GM23338 (cell line): ENCODE measurements at regions not wholly inside any gene's neighbourhood (a gene's known extent, or its start where the extent isn't known, plus 50 kb on each side); places are given as distances from the start of the nearest gene placed in this dataset.
"Not testable (repeated sequence)": the region's sequence is repeated elsewhere in the genome, so short reads cannot be mapped to it uniquely, and the experiment has no call there.

ENCODE experiments used
- ATAC-seq: fragments of 200-7000 bp; cut with Tn5 transposase; 3 replicates; pipeline ENCODE4 v1.9.1; 2020
- DNase-seq: peaks from one replicate; pipeline ENCODE4 v3.0.0-alpha.2; 2015; ENCODE audit warnings: low spot score
- H2AFZ ChIP-seq: fragments of 200-600 bp; sonication (generic); 2 replicates; pipeline ENCODE4 v1.8.0; 2016; ENCODE audit warnings: antibody characterized with exemption, mild to moderate bottlenecking, moderate library complexity
- H3F3A ChIP-seq: fragments of 200-600 bp; sonication (generic); replicated peaks from 2 replicates; pipeline ENCODE4 v1.8.0; 2017; ENCODE audit warnings: antibody characterized with exemption, mixed run types, low read depth
- H3K27ac ChIP-seq: fragments of 200-600 bp; sonication (generic); 2 replicates; pipeline ENCODE4 v1.6.1; 2016; ENCODE audit warnings: low read depth
- H3K27me3 ChIP-seq: fragments of 200-600 bp; sonication (generic); 2 replicates; pipeline ENCODE4 v1.8.0; 2016; ENCODE audit warnings: mild to moderate bottlenecking, mixed run types, moderate library complexity; ENCODE audit not compliant: insufficient read depth
- H3K36me3 ChIP-seq: fragments of 200-600 bp; sonication (generic); 2 replicates; pipeline ENCODE4 v1.8.0; 2016; ENCODE audit warnings: mild to moderate bottlenecking; ENCODE audit not compliant: insufficient read depth
- H3K4me1 ChIP-seq: fragments of 200-600 bp; sonication (generic); 2 replicates; pipeline ENCODE4 v1.8.0; 2016; ENCODE audit warnings: mild to moderate bottlenecking, moderate library complexity; ENCODE audit not compliant: insufficient read depth
- H3K4me2 ChIP-seq: fragments of 200-600 bp; sonication (generic); 2 replicates; pipeline ENCODE4 v1.7.1; 2017; ENCODE audit warnings: mixed run types
- H3K4me3 ChIP-seq: fragments of 200-600 bp; sonication (generic); 2 replicates; pipeline ENCODE4 v1.6.1; 2016; ENCODE audit warnings: mixed run types
- H3K79me2 ChIP-seq: fragments of 200-600 bp; sonication (generic); replicated peaks from 2 replicates; pipeline ENCODE4 v1.8.0; 2017; ENCODE audit warnings: mild to moderate bottlenecking; ENCODE audit not compliant: insufficient read depth
- H3K9me2 ChIP-seq: fragments of 200-600 bp; sonication (generic); 2 replicates; pipeline ENCODE4 v1.8.0; 2017; ENCODE audit not compliant: insufficient read depth
- H4K20me1 ChIP-seq: fragments of 200-600 bp; sonication (generic); replicated peaks from 2 replicates; pipeline ENCODE4 v1.8.0; 2017; ENCODE audit warnings: mild to moderate bottlenecking; ENCODE audit not compliant: insufficient read depth
- H3K27ac Mint-ChIP-seq: 2 replicates; pipeline ENCODE4 v1.8.0; 2020; ENCODE audit warnings: inconsistent platforms, mild to moderate bottlenecking, moderate library complexity, mixed read lengths
- H3K27me3 Mint-ChIP-seq: 3 replicates; pipeline ENCODE4 v1.8.0; 2022; ENCODE audit warnings: low read depth, mild to moderate bottlenecking, moderate library complexity, mixed read lengths, inconsistent platforms; ENCODE audit not compliant: insufficient read depth, poor library complexity
- H3K36me3 Mint-ChIP-seq: 3 replicates; pipeline ENCODE4 v1.8.0; 2021; ENCODE audit warnings: low read depth, mild to moderate bottlenecking, inconsistent platforms, moderate library complexity, mixed read lengths
- H3K4me1 Mint-ChIP-seq: 3 replicates; pipeline ENCODE4 v1.8.0; 2020; ENCODE audit warnings: mild to moderate bottlenecking, inconsistent platforms, mixed read lengths
- H3K4me3 Mint-ChIP-seq: 3 replicates; pipeline ENCODE4 v1.8.0; 2021; ENCODE audit warnings: moderate library complexity, mild to moderate bottlenecking, inconsistent platforms, mixed read lengths
- H3K9me3 Mint-ChIP-seq: 3 replicates; pipeline ENCODE4 v1.8.0; 2020; ENCODE audit warnings: moderate library complexity, mild to moderate bottlenecking, inconsistent platforms, mixed read lengths

DNA sequence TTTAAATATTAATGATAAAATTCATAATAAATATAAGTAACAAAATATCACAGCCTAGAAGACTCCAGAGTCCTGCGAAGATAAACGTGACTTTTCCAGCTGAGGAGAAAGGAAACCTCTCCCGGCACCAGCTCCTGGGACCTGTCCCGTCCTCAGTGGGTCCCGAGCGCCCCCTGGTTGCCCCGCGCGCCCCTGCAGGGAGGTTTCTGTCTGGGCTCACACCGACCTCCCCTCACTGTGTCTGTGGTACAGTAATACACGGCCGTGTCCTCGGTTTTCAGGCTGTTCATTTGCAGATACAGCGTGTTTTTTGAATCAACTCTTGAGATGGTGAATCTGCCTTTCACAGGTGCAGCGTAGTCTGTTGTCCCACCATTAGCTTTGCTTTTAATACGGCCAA lies 478.7 kb downstream of the TP53TG3F start:
- H3K4me3 Mint-ChIP-seq, H3K27me3 ChIP-seq, H4K20me1 ChIP-seq, H3K9me2 ChIP-seq, H3K27me3 Mint-ChIP-seq, H3K27ac Mint-ChIP-seq, H3K4me3 ChIP-seq, H2AFZ ChIP-seq, H3K27ac ChIP-seq, H3K79me2 ChIP-seq, ATAC-seq, H3K4me1 ChIP-seq, H3K4me1 Mint-ChIP-seq, H3K36me3 Mint-ChIP-seq, H3K36me3 ChIP-seq, DNase-seq, H3F3A ChIP-seq, H3K4me2 ChIP-seq: not testable (repeated sequence)
- peaks cover 13% of the 10 kb centered on the region for H3K9me3 Mint-ChIP-seq

DNA sequence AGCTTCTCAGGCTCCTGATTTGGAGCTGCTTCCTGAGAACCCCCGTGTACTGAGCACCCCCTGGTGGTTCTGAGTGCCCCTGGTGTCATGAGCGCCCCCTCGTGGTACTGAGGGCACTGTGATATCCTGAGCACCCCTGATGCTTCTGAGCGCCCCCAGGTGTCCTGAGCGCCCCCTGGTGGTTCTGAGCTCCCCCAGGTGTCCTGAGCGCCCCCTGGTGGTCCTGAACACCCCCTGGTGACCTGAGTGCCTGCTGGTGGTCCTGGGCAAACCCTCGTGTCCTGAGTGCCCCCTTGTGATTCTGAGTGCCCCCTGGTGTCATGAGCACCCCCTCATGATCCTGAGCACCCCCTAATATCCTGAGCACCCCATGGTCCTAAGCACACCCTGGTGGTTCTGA lies 502.1 kb downstream of the TP53TG3F start:
- not testable (repeated sequence) for H2AFZ ChIP-seq, H3K36me3 ChIP-seq, H3K27me3 Mint-ChIP-seq, H3K27ac Mint-ChIP-seq, H3F3A ChIP-seq, H3K36me3 Mint-ChIP-seq, H3K4me1 Mint-ChIP-seq, ATAC-seq, H3K9me2 ChIP-seq, H3K4me3 ChIP-seq, H3K4me3 Mint-ChIP-seq, H3K9me3 Mint-ChIP-seq, DNase-seq, H3K27me3 ChIP-seq, H3K27ac ChIP-seq, H3K4me1 ChIP-seq, H3K4me2 ChIP-seq, H3K79me2 ChIP-seq, H4K20me1 ChIP-seq

DNA sequence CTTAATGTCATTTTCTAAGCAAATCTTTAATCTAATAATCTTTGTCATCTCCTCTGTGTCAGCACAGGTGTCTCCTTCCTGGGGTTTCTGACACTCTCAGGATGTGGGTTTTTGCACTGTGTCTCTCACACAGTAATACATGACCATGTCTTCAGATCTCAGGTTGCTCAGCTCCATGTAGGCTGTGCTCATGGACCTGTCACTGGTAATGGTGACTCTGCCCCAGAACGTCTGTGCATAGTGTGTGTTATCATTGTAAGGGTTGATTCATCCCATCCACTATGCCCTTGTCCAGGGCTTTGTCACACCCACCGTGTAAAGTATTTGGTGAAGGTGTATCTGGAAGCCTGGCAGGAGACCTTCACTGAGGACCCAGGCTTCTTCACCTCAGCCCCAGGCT lies 506.1 kb downstream of the TP53TG3F start:
- ATAC-seq, H3K36me3 ChIP-seq, DNase-seq, H3K4me2 ChIP-seq, H3K4me1 Mint-ChIP-seq, H3K27me3 Mint-ChIP-seq, H3K9me3 Mint-ChIP-seq, H3K4me3 ChIP-seq, H2AFZ ChIP-seq, H4K20me1 ChIP-seq, H3K27ac Mint-ChIP-seq, H3K4me3 Mint-ChIP-seq, H3K36me3 Mint-ChIP-seq, H3K9me2 ChIP-seq, H3K27ac ChIP-seq, H3K79me2 ChIP-seq, H3F3A ChIP-seq, H3K27me3 ChIP-seq, H3K4me1 ChIP-seq: not testable (repeated sequence)

DNA sequence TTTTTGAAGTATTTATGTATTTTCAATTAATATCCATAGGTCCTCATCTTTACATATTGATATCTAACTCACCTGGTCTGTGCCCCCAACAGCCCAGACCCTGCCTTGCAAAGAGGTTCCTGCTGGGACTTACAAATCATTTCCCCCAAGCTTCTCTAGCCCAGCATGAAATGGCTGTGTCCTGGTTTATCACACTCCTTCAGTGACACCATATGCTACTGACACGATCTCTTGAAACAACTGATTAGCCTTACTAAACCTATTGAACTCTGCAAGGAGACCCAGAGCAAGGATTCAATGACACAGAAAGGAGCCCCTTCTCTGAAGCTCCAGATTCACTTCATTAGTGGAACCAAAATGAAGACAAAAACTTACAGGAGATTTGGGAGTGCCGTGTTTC lies 507.4 kb downstream of the TP53TG3F start:
- not testable (repeated sequence) for DNase-seq, H3F3A ChIP-seq

DNA sequence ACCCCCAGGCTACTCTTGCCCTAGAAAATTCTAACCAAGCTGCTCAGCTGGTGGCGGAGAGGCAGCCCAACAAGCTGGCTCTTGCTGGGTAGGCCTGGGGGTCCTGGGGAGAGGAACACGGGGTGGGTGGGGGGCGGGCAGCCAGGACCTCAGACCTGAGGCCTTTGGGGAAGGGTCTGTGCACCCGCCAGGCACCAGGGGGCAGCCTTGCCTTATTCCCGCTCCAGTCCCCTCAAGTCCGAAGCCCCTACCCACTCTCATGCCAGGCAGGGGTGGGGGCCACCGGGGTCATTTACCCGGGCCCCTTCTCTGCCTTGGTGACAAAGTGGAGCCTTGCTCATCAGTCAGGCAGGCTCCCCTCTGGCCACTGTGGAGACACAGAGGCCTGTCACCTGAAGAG lies 515.1 kb downstream of the TP53TG3F start:
- H3K9me3 Mint-ChIP-seq, H3K79me2 ChIP-seq, DNase-seq, H3K36me3 Mint-ChIP-seq, H3K9me2 ChIP-seq, H3K4me1 ChIP-seq, H2AFZ ChIP-seq, H3K27ac ChIP-seq, H3K36me3 ChIP-seq, H4K20me1 ChIP-seq, H3K4me3 ChIP-seq, H3K27me3 ChIP-seq, H3F3A ChIP-seq, H3K4me1 Mint-ChIP-seq, H3K4me2 ChIP-seq, ATAC-seq, H3K4me3 Mint-ChIP-seq, H3K27ac Mint-ChIP-seq, H3K27me3 Mint-ChIP-seq: not testable (repeated sequence)

More for the DNA sequence above, 507.4 kb downstream of the TP53TG3F start:
- not testable (repeated sequence) for H3K4me1 ChIP-seq, H3K79me2 ChIP-seq, H3K4me1 Mint-ChIP-seq, H3K27me3 Mint-ChIP-seq, H3K4me3 Mint-ChIP-seq, H3K27ac Mint-ChIP-seq, H3K9me3 Mint-ChIP-seq, H3K9me2 ChIP-seq, H3K27ac ChIP-seq, H3K4me2 ChIP-seq, H2AFZ ChIP-seq, H3K4me3 ChIP-seq, ATAC-seq, H3K27me3 ChIP-seq, H3K36me3 ChIP-seq, H3K36me3 Mint-ChIP-seq, H4K20me1 ChIP-seq

DNA sequence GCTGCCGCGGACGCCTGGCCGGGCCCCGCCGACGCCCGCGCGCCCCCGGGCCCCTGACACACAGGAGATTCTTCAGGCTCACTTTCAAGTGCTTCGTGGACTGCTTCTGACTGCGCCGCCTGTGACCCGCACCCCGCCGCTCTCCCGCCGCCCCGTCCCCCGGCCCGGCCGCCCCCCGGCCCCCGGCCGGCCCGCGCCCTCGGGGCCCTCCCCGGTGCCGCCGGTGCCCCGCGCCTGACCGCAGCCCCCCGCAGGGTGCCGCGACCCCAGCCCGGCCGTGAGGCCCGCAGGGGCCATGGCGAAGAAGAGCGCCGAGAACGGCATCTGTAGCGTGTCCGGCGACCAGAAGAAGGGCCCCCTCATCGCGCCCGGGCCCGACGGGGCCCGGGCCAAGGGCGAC lies 516.3 kb downstream of the TP53TG3F start:
- ATAC-seq, H3K4me3 Mint-ChIP-seq, H3K27me3 ChIP-seq, H3K4me1 ChIP-seq, H3K4me2 ChIP-seq, H2AFZ ChIP-seq, H3F3A ChIP-seq, H3K79me2 ChIP-seq, H3K27ac Mint-ChIP-seq, DNase-seq, H3K4me1 Mint-ChIP-seq, H4K20me1 ChIP-seq, H3K36me3 ChIP-seq, H3K4me3 ChIP-seq, H3K36me3 Mint-ChIP-seq, H3K27me3 Mint-ChIP-seq, H3K9me2 ChIP-seq, H3K9me3 Mint-ChIP-seq, H3K27ac ChIP-seq: not testable (repeated sequence)

DNA sequence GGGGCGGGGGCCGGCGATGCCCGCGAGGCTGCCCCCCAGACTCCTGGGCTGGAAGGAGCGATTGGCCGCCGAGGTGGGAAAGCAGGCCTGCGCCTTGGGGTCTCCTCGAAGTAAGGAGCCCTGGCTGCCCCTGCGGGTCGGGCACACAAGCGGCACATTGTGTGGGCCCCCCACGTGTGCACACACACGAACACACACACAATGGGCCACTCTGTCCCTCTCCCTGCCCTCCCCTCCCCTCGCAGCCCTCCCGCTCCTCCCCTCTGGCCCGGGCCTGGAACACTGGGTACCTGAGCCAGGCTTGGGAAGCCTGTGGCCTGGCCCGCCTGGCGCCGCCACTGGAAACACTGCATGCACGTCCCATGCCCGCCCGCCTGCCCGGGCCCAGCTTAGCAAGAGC lies 517.1 kb downstream of the TP53TG3F start:
- H3K4me3 Mint-ChIP-seq, H3K27me3 ChIP-seq, H3K9me3 Mint-ChIP-seq, H3K27ac Mint-ChIP-seq, H2AFZ ChIP-seq, H3K79me2 ChIP-seq, H3K9me2 ChIP-seq, H4K20me1 ChIP-seq, H3F3A ChIP-seq, H3K36me3 ChIP-seq, H3K4me3 ChIP-seq, H3K27ac ChIP-seq, H3K4me2 ChIP-seq, H3K4me1 ChIP-seq, H3K27me3 Mint-ChIP-seq, ATAC-seq, H3K4me1 Mint-ChIP-seq, DNase-seq, H3K36me3 Mint-ChIP-seq: not testable (repeated sequence)
